ENCODE measurements at regions not wholly inside any gene's neighbourhood (a gene's known extent, or its start where the extent isn't known, plus 50 kb on each side); places are given as distances from the start of the nearest gene placed in this dataset.
"Not testable (repeated sequence)": the region's sequence is repeated elsewhere in the genome, so short reads cannot be mapped to it uniquely, and the experiment has no call there.

GRCh38 chr1:99429754-99430153, 165.5 kb downstream of the PLPPR4 start:
- no peak overlapping the region for H3K27ac Mint-ChIP-seq
- ATAC-seq (no peak), DNase-seq (ENCODE audit: low spot score in 2 of 2) (no peak)
- H3K36me3 Mint-ChIP-seq: no peaks in the 10 kb centered on the region
- H3K9me3 Mint-ChIP-seq: peaks cover 0 to 3% of the 10 kb centered on the region in 2 donors

- Mint-ChIP-seq H3K9me3 (peaks cover 0 to under 1% of the 10 kb centered on the region in 2 donors), H3K27ac (no peak overlapping the region), H3K36me3 (no peaks in the 10 kb centered on the region)
- no peak for ATAC-seq
- no peak for DNase-seq (ENCODE audit: low spot score in 2 of 2)
Observed at GRCh38 chr1:99438656-99439230, 174.5 kb downstream of the PLPPR4 start.

GRCh38 chr1:99439433-99440075, 175.3 kb downstream of the PLPPR4 start:
- H3K36me3 Mint-ChIP-seq: no peaks in the 10 kb centered on the region
- no peaks in the 10 kb centered on the region for H3K9me3 Mint-ChIP-seq
- DNase-seq (ENCODE audit: low spot score in 2 of 2) (no peak), ATAC-seq (no peak)
- no peak overlapping the region for H3K27ac Mint-ChIP-seq

DNA sequence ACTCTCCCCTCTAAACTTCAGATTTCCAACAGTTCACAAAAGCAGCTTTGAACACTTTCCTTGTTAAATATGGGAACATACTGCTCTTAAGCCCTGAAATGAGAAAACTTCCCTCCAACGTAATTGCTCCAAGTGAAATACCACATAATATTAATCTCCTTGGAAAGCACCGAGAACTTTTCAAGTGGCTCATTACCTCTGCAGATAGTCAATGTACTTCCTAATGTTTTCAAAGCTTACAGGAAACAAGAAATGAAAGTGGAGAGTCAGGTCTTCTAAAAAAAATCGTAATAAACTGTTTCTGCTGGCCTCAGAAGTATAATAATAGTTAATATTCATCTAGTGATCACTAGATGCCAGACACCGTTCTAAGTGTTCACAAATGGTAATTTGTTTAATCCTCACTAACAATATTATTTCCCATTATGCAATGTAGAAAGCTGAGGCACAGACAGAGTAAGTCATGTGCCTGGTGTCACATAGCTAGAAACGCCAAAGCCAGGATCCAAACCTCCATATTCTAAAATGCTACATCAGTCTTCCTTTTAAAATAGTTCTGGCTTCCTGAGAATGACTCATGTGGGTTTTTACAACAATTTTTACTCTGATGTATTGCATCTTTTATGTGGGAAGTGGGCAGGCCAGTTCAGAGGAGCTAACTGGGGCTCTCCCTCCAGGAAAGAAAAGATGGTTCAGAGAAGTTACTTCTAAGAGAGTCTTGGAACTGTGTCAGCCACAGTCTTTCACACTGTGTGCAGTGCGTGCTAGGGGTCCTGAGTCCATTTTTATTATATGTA, 177.2 kb downstream of the PLPPR4 start:
- Mint-ChIP-seq H3K36me3 (no peaks in the 10 kb centered on the region), H3K27ac (no peak overlapping the region), H3K9me3 (no peaks in the 10 kb centered on the region)
- ATAC-seq (peak; percentile 97 to 99), DNase-seq (ENCODE audit: low spot score in 2 of 2) (no peak)

- H3K27ac Mint-ChIP-seq; H3K36me3 Mint-ChIP-seq; ATAC-seq; DNase-seq (ENCODE audit: low spot score in 2 of 2); H3K9me3 Mint-ChIP-seq: not testable (repeated sequence)
Observed at GRCh38 chr1:99444211-99444927, 180.1 kb downstream of the PLPPR4 start.

GRCh38 chr1:99445071-99445470, 180.8 kb downstream of the PLPPR4 start:
- DNase-seq (ENCODE audit: low spot score in 2 of 2): no peak
- H3K9me3 Mint-ChIP-seq: no peaks in the 10 kb centered on the region
- no peak overlapping the region for H3K27ac Mint-ChIP-seq
- ATAC-seq: no peak
- no peaks in the 10 kb centered on the region for H3K36me3 Mint-ChIP-seq

DNA sequence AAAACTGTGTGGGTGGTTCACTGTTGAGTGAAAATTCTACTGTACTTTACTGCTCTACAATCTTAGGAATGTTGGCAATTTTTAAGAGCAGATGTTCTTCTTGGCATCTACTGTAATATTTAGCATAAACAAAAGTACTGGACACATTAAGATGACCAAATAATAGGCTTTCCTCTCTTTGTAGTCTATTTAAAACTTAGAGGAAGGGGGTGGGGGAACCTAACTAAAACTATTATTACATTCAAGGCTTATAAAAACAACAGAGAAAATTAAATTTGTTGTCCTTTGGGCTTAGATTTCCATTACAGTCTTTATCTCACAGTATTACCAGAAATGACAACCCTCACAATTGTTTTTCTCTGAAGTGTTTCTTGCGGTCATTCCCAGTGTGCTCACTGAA, 181.2 kb downstream of the PLPPR4 start:
- no peak overlapping the region for H3K27ac Mint-ChIP-seq
- ATAC-seq: no peak
- no peak for DNase-seq (ENCODE audit: low spot score in 2 of 2)
- no peaks in the 10 kb centered on the region for H3K9me3 Mint-ChIP-seq
- no peaks in the 10 kb centered on the region for H3K36me3 Mint-ChIP-seq

DNA sequence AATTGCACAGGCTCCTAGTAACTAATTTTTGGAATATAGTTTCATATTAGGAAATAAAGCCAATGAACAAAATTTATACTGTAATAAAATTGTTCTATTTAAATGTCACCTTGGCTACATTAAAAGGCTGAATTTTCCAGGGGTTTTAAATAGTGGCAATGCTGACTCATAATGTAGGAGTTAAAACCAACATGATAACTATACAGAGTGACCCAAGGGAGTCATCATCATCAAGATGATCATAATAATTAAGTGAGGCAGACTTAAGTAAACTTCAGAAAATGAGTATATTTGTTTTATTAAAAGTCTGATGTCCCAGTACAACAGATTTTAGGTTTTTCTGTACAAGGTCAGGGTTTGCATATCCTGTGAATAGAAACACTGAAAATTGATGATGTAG, 183.4 kb downstream of the PLPPR4 start:
- ATAC-seq (no peak), DNase-seq (ENCODE audit: low spot score in 2 of 2) (no peak)
- Mint-ChIP-seq H3K36me3 (no peaks in the 10 kb centered on the region), H3K27ac (no peak overlapping the region), H3K9me3 (no peaks in the 10 kb centered on the region)

GRCh38 chr1:99455760-99456159, 190.2 kb upstream of the PALMD start:
- Mint-ChIP-seq H3K36me3 (no peaks in the 10 kb centered on the region), H3K9me3 (no peaks in the 10 kb centered on the region), H3K27ac (no peak overlapping the region)
- no peak for ATAC-seq
- DNase-seq (ENCODE audit: low spot score in 2 of 2): no peak

GRCh38 chr1:99456536-99456935, 189.4 kb upstream of the PALMD start:
- H3K36me3 Mint-ChIP-seq: no peaks in the 10 kb centered on the region
- H3K27ac Mint-ChIP-seq: no peak overlapping the region
- ATAC-seq (no peak), DNase-seq (ENCODE audit: low spot score in 2 of 2) (no peak)
- no peaks in the 10 kb centered on the region for H3K9me3 Mint-ChIP-seq

DNA sequence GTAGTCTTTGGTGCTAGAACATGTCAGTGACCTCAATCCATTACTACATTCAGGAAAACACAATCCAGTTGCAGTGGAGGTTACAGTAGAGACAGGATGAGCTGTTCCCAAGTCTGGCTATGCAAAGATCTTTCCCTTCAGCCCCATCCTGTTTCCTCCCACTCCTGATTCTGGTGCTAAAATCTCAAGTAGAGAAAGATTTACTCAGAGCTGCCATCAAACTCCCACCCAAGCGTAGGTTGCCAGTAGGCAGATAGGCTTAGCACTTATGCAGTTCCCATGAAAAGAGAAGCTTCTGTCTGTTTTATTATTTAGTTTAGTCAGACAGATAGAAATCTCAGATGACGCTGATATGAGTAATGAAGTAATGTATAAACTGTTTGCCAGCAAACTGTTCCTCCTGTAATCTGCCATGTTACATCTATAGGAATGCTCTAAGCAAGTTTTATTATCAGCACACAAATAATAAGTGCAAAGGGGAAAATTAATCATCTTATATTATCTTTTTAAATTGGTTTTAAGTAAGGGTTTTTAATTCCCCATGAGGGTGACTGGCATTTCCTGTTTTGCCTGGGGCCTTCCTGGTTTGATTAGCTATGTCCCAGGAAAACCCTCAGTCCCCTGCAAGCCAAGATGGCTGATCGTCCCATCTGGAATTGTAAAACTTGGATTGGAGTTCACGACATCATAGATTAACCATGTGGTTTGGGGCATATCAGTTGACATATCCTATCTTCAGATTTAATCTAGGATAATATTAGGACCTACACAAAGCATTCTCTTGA, 188.3 kb upstream of the PALMD start:
- Mint-ChIP-seq H3K27ac (no peak overlapping the region), H3K9me3 (no peaks in the 10 kb centered on the region), H3K36me3 (no peaks in the 10 kb centered on the region)
- ATAC-seq (no peak), DNase-seq (ENCODE audit: low spot score in 2 of 2) (no peak)

DNA sequence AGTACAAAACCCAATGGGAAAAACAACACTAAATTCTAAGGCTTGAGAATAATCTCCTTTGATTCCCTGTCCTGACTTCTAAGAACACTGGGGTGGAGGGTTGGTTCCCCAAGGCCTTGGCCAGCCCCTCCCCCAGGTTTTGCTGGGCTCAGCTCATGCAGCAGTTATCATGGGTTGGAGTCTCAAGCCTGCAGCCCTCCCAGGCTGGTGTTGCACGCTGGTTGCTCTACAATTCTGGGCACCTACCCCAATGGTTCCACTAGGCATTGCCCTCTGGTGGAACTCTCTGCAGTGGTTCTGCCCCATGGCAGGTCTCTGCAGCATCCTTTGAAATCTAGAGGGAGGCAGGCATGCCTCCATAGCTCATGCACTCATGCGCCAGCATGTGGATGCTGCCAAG, 184.4 kb upstream of the PALMD start:
- Mint-ChIP-seq H3K9me3 (no peaks in the 10 kb centered on the region), H3K27ac (no peak overlapping the region), H3K36me3 (no peaks in the 10 kb centered on the region)
- DNase-seq (ENCODE audit: low spot score in 2 of 2): no peak
- no peak for ATAC-seq

DNA sequence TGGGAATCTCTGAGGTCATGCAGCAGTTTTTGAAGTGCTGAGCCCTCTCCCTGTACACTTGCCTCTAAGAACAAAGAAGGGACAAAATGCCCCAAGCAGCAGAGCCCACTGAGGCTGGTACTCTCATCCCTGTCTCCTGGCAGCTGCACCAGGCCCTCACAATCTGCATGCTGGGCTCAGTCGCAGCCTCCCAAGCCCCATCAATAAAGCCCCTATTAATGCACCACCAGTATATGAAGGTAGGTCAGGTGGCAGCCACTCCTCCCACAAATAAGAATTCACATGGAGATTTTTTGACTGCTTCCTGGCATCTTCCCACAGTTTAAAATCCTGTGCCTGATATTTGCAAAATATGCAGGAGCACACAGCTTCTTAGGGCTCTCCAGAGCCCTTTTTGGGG, 181.2 kb upstream of the PALMD start:
- no peak overlapping the region for H3K27ac Mint-ChIP-seq
- no peaks in the 10 kb centered on the region for H3K36me3 Mint-ChIP-seq

DNA sequence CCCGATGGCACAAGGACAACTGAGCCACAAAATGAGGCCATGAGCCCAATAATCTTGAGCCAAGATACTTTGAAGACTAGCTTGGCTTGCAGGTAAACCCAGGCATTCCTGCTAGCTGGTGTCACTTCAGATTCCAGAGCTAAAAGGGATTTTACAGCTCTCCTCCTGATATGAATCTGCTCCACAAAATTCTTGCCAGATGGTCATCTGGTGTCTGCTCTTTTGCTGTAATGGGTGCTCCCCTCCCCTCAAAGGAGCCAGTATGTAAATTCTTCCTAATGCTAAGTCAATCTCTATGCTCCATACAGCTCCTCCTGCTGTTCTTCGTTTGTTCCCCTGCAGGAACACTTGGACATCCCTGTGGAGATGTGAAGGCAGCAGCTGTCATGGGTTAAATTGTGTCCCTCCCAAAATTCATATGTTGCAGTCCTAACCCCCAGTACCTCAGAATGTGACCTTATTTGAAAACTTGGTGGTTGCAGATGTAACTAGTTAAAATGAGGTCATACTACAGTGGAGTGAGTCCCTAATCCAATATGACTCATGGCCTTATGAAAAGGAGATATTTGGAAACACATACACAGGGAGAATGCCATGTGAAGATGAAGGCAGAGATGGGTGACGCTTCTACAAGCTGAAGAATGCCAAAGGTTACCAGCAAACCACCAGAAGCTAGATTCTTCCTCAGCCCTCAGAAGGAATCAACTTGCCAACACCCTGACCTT, 180.6 kb upstream of the PALMD start:
- ATAC-seq (no peak), DNase-seq (ENCODE audit: low spot score in 2 of 2) (no peak)
- Mint-ChIP-seq H3K36me3 (no peaks in the 10 kb centered on the region), H3K27ac (no peak overlapping the region), H3K9me3 (no peaks in the 10 kb centered on the region)

More for the DNA sequence above, 181.2 kb upstream of the PALMD start:
- DNase-seq (ENCODE audit: low spot score in 2 of 2) (no peak), ATAC-seq (no peak)
- no peaks in the 10 kb centered on the region for H3K9me3 Mint-ChIP-seq

DNA sequence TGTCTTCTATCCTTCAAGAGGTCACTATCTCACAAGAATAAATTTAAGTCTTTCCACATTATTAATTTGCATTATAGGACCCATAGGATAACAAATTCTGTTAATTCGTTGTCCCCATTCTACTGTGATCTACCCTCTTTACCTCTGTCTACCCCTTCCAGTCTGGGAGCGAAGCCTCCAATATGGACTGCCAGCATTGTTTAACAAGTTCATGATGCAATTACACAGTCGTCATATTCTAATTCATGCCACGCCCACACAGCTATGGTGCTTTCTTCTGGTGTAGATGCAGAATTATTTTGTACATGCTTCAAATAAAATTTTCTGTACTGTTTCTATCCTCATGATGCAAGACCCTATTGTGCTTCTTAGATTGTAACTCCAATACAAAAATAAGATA, 178.3 kb upstream of the PALMD start:
- no peaks in the 10 kb centered on the region for H3K9me3 Mint-ChIP-seq
- no peak for ATAC-seq
- H3K27ac Mint-ChIP-seq: no peak overlapping the region
- DNase-seq (ENCODE audit: low spot score in 2 of 2): no peak
- H3K36me3 Mint-ChIP-seq: no peaks in the 10 kb centered on the region

- ATAC-seq: no peak
- H3K36me3 Mint-ChIP-seq: no peaks in the 10 kb centered on the region
- H3K9me3 Mint-ChIP-seq: no peaks in the 10 kb centered on the region
- no peak overlapping the region for H3K27ac Mint-ChIP-seq
- no peak for DNase-seq (ENCODE audit: low spot score in 2 of 2)
Observed at GRCh38 chr1:99469550-99469971, 176.4 kb upstream of the PALMD start.
